ENCODE measurements at regions not wholly inside any gene's neighbourhood (a gene's known extent, or its start where the extent isn't known, plus 50 kb on each side); places are given as distances from the start of the nearest gene placed in this dataset.

GRCh38 chr9:13865869-13866268 lies 448.1 kb downstream of the NFIB start:
- TF ChIP-seq POLR2AphosphoS5 (IDR thresholded peaks at IDR 0.05), result no peak
- no peak for TF ChIP-seq CTCF (IDR thresholded peaks at IDR 0.05)
